CD4-positive, alpha-beta T cell treated with Interleukin-4 for 4 hours (primary cell): ENCODE measurements at regions not wholly inside any gene's neighbourhood (a gene's known extent, or its start where the extent isn't known, plus 50 kb on each side); places are given as distances from the start of the nearest gene placed in this dataset.

Experiments used
- DNase-seq: peaks from one replicate; pipeline ENCODE4 v3.0.0-alpha.2; 2020

DNA sequence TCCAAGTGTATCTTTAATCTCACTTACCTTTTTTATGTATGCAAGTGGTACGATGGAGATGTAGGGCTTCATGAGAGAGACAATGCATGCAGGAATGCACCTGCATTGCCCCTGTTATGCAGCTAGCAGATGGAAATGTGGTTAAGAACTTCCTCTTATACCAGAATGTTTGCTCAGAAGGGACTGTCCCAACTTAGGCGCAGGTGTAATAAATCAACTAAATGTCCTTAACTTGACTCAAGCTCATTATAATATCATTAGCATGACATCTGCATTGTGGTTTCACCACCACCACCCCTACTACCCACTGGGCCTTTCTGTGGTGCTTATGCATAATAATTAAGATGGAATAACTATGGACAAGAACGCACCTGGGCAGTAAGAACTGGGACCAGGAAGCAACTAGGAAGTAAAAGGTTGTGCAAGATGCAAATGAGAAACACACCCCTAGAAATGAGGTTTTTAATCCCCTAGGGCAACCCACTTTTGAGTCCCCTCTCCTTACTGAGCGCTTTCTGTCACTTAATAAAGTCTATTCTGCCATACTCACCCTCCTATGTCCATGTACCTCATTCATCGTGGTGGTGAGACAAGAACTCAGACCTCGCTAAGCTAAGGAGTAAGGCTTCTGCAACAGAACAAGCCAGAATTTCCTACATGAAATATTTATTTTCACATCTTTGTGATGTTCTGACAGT lies 1103.3 kb upstream of the B3GALT2 start:
- peak; percentile 69 for DNase-seq

DNA sequence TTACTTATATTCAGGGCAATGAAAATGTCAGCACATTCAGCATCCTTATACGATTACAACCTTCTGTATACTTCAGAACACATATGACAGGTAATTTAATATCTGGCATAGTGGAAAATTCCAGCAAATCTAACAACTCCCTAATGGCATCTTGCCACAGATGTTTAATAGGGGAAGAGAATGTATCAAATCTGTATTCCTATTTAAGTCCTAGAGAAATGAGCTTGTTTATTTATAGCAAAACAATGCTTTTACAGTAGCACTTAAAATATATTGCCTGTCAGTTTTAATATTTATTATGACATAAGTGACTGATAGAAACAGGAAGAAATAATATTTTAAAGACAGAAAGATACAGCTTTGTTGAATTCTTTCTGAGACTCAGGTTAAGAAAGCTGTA lies 1101.8 kb upstream of the B3GALT2 start:
- DNase-seq, result no peak

DNA sequence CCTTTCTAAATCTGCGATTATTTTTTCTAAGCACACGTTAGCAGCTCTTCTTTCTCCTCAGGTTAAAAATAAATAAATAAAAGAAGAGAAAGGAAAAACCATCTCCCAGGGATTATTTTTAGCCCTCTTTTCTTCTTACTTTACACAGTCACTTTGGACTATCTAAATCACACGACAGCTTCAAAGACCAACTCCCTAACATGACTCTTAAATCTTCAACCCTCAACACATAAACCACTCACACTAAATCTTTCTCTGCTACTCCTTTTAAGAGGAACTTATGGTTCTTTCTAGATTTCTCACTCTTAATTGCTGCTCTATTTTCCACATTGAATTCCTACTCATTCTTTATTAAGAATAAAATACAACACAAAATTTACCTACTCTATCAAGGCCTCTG lies 1095.0 kb upstream of the B3GALT2 start:
- DNase-seq, result no peak

DNA sequence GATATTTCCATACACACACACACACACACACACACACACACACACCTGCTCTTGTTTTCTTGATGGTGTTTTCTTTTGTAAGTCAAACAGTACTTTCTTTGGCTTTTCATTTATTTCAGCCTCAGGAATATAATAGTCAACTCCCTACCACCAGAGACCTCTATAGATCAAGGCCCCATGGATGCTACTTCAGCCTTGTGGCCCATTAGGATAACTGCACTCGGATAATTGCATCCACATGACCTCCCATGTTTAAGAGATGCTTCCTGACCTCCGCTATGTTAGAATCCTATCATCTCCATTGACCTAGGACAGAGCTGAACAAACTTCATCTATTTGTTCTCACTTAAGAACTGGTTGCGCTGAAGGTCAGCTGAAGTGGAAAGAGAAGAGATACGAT lies 1094.0 kb upstream of the B3GALT2 start:
- DNase-seq, result no peak

DNA sequence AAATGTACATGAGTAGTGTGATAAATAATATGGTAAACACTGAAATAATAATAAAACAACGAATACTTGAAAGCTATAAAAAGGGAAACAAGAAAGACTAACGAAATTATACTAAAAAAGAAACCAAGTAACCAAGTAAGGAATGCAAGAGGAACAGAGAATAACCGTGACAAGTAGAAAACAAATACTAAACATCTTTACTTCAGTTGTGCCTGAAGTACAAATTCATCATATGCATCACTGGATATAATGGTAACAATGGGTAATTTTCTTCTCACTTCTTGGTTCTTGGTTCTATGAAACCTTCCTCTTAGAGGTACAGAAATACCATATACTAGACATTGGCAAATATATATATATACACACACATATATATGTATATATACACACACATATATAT lies 1093.6 kb upstream of the B3GALT2 start:
- no peak for DNase-seq

DNA sequence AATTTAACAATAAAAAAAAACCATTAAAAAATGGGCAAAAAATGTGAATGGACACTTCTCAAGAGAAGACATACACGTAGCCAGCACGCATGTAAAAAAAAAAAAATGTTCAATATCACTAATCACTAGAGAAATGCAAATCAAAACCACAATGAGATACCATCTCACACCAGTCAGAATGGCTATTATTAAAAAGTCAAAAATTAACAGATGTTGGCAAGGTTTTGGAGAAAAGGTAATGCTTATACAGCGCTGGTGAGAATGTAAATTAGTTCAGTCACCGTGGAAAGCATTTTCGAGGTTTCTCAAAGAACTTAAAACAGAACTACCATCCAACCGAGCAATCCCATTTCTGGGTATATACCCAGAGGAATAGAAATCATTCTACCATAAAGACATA lies 1091.5 kb upstream of the B3GALT2 start:
- no peak for DNase-seq

DNA sequence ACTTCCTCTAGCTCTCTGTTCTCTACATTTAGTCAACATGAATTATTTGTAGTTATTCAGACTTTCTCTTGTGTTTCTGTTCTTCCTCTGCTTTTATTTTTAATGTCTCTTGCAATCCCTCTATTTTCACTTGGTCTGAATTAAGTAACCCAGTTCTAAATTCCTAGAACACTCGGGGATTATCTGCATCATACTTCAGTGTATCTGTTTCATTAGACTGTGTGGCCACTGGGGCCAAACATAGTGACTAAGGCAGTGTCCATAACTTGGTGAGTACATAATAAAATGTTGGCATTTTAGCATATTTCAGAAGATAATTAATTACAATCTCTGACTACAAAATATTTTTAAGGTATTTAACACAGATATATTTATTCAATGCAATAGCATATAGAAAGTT lies 1087.2 kb upstream of the B3GALT2 start:
- DNase-seq, result no peak

DNA sequence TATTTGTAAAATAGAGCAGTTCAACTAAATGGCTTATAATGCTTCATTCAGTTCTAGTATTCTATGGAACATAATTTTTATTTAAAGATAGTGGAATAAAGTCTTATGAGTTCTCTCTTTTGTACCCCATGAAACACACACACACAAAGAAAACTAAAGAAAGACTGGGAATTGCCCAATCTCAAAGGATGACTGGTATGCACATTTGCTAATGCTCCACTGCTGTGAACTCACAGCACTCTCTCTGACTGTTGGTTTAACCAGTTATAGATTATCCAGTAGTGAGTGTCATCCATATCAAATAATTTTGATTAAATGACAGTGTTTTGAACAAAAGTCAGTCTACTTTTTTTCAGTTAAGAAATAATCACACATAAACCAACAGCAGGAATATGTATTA lies 1082.4 kb upstream of the B3GALT2 start:
- no peak for DNase-seq

DNA sequence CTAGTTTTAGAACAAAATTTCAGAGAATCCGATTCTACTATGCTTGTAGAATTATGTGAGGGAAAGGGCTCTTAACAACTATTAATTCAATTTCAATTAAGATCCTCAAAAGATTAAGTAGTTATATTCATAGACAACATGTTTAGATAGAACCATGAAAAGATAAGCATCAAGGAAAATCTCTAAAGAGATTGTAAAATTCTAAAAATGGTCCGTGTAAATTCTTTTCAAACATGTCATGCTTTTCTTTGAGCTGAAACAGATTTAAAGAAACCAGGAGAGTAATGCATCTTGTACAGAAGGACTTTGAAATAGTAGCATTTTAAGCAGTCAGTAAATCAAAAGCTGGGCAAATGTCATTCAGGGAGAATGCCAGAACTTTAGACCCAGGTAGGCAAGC lies 1080.6 kb upstream of the B3GALT2 start:
- no peak for DNase-seq

DNA sequence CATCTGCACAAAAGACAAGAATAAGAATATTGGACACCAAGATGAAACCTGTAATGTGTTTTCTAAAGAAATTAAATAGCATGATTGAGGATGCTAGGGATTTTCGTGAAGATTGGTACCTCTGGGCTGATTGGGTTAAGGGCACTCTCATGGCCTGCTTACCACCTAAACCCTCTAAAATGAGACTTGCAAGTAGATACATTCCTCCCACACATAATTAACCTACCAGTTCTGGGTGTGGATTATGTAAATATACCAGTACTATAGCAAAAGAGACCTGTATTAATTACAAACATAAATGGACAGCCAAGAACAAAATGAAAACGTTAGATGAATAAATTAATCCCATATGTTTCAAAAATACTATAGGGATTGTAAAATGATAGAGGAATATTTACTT lies 1069.6 kb upstream of the B3GALT2 start:
- no peak for DNase-seq

DNA sequence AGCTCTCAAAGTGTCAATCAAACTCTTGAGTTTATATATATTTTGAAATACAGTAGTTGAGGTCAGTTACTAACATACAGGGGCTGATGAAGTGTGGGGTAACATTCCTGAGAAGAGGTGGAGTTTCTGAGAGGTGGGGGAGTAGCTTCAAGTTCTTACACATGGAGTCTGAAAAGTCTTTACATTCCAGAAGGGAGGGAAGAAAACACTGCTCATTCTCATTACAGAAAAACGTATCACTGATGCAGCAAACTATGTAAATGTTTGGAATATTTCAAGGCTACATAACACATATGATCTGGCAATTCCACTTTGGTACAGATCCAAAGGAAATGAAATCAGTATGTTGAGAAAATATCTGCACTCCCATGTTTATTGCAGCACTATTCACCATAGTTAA lies 1065.8 kb upstream of the B3GALT2 start:
- DNase-seq, result no peak

DNA sequence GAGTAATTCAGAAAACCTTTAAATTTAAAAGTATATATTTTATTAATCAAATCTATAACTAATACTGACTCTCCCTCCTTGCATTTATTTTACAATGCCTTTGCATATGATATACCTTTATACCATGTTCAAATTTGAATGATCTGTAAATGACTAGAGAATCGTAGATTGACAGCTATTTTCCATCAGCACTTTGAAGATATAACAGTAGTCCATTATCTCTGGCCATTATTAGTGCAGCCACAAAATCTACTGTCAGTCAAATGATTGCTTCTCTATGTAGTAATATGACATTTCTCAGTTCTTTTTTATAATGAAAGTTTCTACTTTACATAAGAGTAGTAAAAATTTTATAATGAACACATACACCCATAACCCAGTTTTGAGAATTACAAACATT lies 1054.8 kb upstream of the B3GALT2 start:
- DNase-seq, result no peak

DNA sequence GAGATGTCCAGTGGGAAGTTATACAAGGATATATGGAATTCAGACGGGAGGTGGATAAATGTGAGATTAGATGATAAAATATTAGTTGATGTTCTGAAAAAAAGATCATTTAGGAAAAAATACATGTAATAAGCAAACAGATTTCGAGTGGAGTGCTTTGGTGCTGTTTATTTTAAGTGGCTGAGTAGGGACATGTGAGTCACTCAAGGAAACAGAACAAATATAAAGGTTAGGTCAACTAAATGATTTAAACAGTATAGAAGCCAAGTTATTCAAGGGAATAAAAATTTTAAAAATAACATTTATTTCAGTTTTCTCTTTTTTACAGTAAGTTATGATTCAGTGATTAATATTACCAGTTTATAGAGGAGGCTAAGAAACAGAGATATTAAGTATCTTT lies 1046.7 kb upstream of the B3GALT2 start:
- DNase-seq, result no peak

DNA sequence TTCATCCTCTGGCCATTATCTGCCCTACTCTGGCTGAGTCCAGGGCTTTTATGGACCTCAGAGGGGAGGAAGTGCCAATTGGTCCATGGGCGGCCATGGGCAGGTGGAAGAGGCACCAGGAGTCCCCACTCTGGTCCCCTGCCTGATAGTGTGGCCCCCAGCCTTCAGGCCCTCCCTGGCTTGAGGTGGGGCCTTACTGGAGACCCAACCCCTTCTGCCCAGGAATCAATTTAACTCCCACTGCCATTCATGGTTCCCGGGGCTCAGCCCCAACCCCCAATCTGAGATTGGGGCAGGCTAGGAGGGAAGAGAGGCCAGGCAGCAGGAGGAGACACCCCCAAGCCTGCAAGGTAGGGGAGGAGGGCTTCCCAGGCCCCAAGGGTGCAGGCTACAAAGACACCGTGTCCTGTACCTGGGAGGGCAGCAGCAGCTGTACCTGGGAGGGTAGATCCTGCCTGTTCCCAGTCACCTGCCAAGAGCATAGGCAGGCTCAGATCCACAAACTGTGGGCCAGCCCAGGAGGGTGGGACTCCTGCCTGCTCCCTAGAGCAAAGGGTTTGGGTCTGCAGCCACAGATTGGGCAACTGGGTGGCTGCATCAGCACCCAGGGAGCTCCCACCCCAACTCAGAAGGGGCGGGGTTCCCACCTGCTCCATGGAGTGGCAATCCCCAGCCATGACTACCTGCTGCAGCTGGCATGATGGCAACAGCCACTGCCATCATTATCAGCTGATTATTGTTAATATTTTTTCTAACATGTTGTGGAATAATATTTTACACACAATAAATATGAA lies 1044.1 kb upstream of the B3GALT2 start:
- DNase-seq, result no peak

DNA sequence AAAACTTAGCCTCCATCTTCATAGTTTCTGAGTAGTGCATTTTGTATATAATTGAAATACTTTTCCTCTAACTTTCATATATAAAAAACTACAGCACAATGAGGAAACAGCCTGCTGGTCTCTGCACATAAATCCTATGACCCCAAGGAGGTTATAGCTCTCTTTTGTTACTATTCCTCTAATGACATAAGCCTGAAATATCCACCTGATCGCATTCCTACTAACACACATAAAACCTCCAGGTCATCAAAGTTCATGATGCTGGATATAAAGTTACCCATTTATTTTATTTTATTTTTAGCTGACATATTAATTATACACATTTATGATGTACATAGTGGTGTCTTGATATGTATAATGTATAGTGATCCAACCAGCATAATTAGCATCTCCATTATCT lies 1042.0 kb upstream of the B3GALT2 start:
- DNase-seq, result no peak

DNA sequence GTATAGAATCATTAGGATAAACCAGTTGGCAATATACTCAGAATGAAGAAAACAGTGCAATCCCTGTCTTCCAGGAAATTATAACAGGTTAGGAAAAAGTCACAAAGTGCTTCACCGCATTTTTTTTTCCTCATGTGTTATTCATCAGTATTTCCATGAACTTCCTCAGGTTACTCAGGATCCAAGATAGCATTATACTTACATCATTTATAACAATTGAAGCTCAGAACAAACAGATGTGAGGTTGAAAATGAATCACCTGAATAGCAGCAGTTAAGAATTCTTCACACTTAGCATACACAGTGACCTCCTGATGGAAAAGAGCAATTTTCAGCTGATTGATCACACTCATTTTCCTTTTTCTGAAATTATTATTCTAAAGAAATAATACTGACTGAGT lies 1040.7 kb upstream of the B3GALT2 start:
- DNase-seq, result no peak

DNA sequence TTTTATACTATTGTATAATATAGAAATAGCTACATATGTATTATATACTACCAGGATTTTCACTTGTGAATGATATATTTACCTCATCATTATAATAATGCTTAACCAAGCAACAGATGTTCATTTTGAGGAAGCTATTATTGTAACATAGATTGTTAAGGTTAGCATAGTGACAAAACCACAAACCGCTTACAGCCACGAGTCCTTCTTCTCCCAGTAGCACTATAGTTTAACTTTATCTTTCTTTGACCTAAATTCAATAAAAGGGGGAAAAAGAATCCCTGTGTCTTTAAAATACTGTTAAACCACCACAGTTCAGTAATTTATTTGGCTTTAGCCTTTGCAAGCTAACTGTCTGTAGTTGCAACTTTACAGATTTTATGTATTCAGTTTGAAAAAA lies 1039.4 kb upstream of the B3GALT2 start:
- DNase-seq, result no peak

DNA sequence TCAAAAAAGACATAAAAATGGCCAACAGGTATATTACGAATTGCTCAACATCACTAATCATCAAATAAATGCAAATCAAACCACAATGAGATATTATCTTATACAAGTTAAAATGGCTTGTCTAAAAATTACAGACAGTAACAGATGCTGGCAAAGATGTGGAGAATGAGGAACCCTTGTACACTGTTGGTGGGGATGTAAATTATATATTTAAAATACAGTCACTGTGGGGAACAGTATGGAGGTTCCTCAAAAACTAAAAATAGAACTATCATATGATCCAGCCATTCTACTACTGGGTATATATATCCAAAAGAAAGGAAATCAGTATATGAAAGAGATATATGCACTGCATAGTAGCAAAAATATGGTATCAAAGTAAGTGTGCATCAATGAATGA lies 1037.2 kb upstream of the B3GALT2 start:
- no peak for DNase-seq

DNA sequence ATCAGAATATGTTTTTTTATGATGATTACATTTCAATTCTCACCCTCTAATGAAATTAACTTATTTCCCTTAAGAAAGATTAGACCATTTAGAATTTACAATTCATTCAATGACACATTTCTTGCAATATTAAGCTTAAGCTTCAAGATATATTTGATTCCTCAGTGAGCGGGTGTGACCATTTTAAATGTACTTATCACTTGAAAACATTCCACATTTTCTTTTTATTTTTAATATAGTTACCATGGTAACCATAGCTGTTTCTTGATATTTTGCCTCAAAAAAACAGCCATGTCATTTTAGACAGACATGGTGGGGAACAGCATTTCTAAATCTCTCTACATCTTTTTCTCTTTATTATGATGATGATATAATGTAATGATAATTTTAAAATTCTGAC lies 1029.0 kb upstream of the B3GALT2 start:
- DNase-seq, result no peak

DNA sequence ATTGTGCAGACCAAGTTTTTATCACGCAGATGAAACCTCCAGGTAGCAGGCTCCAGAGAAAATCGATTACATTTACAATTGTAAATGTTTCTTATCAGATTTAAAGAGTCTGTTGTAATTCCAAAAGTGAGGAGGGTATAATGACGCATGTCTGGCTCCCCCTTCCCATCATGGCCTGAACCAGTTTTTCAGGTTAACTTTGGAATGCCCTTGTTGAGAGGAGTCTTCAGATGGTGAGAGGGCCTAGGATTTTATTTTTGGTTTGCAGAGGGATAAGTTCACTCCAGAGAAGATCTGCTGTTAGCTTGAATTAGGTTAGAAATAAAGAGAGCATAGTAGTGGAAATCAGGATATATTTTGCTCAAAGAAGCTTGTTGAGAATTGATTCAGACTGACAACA lies 1028.3 kb upstream of the B3GALT2 start:
- no peak for DNase-seq

DNA sequence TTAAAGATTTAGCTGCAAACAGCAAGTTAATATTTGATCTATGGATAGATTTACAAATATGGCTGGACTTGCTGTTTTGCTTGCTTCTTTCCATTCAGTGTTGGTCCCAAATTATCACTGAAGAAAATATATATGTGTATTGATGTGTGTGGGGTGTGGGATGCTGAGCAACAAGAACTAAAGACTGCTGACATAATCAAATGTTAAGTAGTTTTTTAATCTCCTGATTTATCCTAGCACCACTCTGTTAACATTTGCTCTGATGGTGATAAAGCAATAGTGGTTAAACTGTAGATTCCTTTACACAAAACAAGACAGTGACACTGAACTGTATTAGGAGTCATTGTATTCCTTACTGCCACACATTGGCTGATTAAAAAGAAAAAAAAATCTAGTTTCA lies 1023.5 kb upstream of the B3GALT2 start:
- no peak for DNase-seq

DNA sequence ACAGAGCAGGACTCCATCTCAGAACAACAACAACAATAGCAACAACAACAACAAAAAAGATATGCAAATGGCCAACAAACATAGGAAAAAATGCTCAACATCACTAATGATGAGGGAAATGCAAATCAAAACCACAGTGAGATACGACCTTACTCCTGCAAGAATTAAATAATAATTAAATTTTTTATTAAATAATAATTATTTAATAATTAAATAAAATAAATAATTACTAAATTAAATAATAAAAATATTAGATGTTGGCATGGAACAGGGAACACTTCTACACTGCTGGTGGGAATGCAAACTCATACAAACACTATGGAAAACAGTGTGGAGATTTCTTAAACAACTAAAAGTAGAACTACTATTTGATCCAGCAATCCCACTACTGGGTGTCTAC lies 1022.3 kb upstream of the B3GALT2 start:
- no peak for DNase-seq

DNA sequence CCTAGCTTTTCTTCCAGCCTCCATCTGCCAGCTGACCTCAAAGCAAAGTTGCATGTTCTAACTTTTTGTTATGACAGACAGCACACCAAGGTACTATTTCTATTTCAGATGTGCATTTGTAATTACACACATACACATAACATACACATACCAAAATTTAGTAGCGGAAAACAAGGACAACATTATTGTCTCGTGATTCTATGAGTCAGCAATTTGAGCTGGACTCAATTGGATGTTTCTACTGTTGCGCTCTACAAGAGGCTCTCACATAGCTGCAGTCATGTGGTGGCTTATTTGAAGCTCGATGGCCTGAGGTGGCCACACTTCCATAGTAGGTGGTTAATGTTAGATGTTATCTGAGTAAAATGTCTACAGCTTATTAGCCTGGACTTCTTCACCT lies 1010.1 kb upstream of the B3GALT2 start:
- DNase-seq, result no peak

DNA sequence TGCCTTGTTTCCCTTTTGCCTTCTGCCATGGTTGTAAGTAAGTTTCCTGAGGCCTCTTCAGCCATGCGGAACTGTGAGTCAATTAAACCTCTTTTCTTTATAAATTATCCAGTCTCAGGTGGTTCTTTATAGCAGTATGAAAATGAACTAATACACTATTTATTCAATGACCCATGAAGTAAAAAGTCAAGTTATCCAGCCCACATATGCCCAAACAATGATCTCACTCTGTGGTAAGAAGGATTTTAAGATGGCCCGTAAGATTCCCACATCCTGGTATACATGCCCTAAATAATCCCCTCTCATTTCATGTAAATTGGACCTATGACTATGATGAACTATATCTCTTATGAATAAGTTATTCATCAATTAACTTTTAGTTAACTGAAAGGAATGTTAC lies 1008.3 kb upstream of the B3GALT2 start:
- no peak for DNase-seq

DNA sequence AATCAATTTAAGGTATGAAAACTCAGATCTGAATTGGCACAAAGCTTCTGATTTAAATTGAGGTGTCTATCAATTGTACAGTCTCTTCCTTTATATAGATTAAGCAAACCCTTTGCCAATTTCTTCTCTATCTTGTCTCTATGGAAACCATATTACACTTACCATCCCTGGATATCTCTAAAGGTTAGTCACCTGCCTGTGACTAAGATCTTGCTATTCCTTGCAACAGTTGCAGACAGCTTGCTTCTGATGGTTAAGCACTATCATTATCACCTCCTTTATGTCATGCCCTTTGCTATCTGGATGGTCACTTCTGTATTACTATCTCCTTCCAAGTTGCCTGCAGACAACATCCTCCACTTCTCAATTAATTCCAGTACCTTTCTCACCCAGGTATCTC lies 998.6 kb upstream of the B3GALT2 start:
- no peak for DNase-seq
